GM12865 (cell line): ENCODE measurements at regions not wholly inside any gene's neighbourhood (a gene's known extent, or its start where the extent isn't known, plus 50 kb on each side); places are given as distances from the start of the nearest gene placed in this dataset.
A peak's percentile ranks its signal among the peaks of the same experiment; 100 is the strongest.

Experiments used
- DNase-seq: peaks from one replicate; pipeline ENCODE4 v3.0.0; 2010; ENCODE audit warnings: low read depth
- H3K4me3 ChIP-seq: 2 replicates; pipeline ENCODE4 v1.5.1; 2011; ENCODE audit warnings: mild to moderate bottlenecking, low read depth, low read length, control low read depth
- TF ChIP-seq, protein P1 (sequence below): IDR thresholded peaks from 2 replicates; pipeline ENCODE4 v1.5.1; 2011; ENCODE audit warnings: low read length, control low read depth, low read depth, inconsistent platforms; ENCODE audit not compliant: insufficient read depth; ENCODE audit errors: missing control alignments

DNA sequence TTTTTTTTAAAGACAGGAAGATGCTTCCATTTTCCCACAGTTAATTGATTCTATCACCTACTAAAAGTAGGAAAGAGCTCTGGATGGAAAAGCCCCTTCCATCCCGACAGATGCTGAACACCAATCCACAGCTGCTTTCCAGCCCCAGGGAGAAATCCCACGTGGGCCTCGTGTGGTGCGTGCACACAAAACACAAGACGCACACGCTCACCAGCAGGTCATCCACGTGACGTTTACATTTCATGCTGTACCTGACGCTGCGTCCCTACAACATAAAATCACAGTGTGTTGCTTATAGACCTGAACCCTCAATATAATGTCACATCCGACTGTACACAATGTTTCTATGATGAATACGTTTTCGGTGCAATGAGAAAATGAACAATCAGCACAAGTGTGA, 50.2 kb upstream of the DACT2 start:
- no peak overlapping the region for H3K4me3 ChIP-seq
- DNase-seq = no peak
- TF ChIP-seq, protein P1, sequence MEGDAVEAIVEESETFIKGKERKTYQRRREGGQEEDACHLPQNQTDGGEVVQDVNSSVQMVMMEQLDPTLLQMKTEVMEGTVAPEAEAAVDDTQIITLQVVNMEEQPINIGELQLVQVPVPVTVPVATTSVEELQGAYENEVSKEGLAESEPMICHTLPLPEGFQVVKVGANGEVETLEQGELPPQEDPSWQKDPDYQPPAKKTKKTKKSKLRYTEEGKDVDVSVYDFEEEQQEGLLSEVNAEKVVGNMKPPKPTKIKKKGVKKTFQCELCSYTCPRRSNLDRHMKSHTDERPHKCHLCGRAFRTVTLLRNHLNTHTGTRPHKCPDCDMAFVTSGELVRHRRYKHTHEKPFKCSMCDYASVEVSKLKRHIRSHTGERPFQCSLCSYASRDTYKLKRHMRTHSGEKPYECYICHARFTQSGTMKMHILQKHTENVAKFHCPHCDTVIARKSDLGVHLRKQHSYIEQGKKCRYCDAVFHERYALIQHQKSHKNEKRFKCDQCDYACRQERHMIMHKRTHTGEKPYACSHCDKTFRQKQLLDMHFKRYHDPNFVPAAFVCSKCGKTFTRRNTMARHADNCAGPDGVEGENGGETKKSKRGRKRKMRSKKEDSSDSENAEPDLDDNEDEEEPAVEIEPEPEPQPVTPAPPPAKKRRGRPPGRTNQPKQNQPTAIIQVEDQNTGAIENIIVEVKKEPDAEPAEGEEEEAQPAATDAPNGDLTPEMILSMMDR = no peak

DNA sequence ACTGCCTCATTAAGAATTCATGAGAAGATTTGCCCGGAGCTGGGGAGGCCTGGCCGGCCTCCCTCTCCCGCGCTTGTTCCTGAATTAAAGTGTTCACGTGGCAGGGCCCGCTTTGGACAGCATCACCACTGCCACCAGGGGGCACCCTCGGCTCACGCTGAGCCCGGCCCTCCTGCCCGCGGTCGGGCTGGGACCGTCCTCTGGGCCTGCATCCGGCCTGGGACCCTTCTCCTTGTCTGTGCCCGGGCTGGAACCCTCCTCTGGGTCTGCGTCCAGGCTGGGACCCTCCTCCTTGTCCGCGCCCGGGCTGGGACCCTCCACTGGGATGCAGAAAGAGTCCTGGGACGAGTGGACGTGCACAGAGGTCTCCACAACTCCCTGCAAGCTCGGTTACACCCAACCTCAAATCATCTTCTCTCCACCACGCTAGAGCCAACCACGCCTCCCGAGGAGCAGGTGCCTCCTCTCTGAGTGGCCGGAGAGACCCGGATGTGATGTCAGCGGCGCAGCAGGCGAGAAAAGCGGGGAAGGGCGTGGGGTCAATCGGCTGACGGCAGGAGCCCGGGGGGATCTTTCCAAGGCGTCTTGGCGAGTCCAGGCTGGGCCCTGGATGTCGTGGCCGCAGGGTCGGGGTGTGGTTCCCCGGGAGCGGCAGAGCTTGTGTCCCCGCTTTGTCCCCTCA, 50.9 kb upstream of the DACT2 start:
- no peak overlapping the region for H3K4me3 ChIP-seq
- TF ChIP-seq, protein P1 = peak; percentile 8
- DNase-seq = no peak

DNA sequence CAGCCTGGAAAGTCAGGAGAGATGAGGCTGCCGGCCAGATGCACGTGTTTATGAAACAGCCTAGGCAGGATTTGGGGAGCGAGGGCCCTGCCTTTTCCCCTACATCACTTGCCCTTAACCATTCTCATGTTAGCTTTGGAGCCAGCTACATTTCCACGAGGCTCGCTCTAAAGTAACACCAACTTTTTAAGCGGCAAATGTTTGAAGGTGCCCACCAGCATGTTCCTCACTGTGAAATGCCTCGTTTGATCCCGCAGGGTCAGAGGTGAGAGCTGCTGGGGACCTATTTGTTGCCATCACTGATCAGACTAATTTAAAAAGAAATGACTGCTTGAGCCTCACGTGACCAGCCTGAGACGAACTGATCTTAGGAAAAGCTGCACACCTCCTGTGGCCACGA, 51.6 kb upstream of the DACT2 start:
- H3K4me3 ChIP-seq = no peak overlapping the region
- DNase-seq = no peak
- TF ChIP-seq, protein P1 = no peak

DNA sequence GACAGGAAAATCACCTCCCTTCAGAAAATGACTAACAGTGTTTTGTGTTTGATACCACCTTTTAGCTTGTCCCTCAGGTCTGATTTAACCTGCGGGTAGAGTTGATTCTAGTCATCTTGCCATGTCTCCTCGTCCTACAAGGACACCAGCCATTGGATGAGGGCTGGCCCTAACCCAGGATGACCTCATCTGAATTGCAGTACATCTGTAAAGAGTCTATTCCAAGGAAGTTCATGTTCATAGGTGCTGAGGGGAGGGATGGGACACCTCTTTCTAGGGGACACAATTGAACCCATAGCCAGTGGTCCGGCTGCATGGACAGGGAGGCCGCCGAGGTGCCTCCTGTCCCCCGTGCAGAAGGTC, 52.0 kb upstream of the DACT2 start:
- H3K4me3 ChIP-seq = no peak overlapping the region
- TF ChIP-seq, protein P1 = no peak
- no peak for DNase-seq

DNA sequence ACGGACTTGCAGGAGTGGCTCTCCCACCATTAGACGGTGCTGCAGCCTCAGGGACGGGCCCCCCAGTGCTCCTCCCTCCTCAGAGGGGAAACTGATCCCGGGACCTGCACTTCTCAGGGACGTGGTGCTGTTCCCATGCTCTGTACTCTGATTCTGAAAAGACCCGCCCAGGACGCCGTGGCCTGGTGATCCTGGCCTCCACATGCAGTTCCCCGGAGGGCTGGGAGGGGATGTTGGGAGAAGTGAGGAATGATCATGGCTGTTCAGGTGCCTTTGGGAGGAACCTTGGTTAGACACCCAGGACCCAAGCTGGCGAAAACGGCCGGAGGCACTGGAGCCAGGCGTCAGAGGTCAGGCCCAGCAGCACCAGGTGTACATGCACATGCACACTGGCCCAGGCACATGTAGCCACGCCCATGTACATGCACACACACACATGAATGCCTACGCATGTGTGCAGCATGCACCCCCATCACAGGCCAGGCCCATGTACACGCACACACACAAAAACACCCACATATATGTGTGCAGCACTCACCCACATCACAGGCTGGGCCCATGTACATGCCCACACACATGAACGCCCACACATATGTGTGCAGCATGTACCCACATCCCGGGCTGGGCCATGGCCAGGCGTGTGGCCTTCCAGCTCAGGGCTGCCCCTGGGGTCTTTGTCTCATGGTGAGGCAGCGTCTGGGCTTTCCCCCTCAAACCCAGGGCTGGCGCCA, 52.6 kb upstream of the DACT2 start:
- H3K4me3 ChIP-seq = no peak overlapping the region
- TF ChIP-seq, protein P1 = no peak
- no peak for DNase-seq

DNA sequence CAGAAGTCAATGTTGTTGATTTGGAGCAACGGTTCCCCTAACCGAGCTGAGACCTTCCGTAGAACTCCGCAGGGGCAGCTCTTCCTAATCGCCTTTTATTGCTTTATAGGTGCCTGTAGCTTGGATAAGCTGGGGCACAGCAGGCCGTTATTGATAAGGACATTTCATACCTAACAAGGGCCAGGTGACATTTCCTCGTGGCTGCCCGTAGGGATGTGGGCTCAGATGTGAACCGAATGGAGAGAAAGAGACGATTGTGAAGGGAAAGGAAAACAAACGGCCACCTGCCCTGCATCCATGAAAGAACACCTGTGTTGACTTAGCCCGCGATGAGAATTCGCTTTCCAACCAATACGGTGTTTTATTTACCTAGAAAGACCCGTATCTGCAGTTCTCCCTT, 53.3 kb upstream of the DACT2 start:
- no peak overlapping the region for H3K4me3 ChIP-seq
- TF ChIP-seq, protein P1 = no peak
- no peak for DNase-seq
